Skeletal muscle satellite cell (primary cell): ENCODE measurements at regions not wholly inside any gene's neighbourhood (a gene's known extent, or its start where the extent isn't known, plus 50 kb on each side); places are given as distances from the start of the nearest gene placed in this dataset.
"Not testable (repeated sequence)": the region's sequence is repeated elsewhere in the genome, so short reads cannot be mapped to it uniquely, and the experiment has no call there.

Experiments used
- H3K27me3 ChIP-seq: 2 replicates; pipeline ENCODE4 v1.7.0; 2013; ENCODE audit warnings: low read length; ENCODE audit not compliant: control insufficient read depth, insufficient read depth
- H3K36me3 ChIP-seq: 2 replicates; pipeline ENCODE4 v1.7.0; 2013; ENCODE audit warnings: mild to moderate bottlenecking, control low read depth, low read length; ENCODE audit not compliant: insufficient read depth
- H3K4me1 ChIP-seq: 2 replicates; pipeline ENCODE4 v1.7.0; 2013; ENCODE audit warnings: low read length; ENCODE audit not compliant: control insufficient read depth, insufficient read depth
- H3K4me2 ChIP-seq: 2 replicates; pipeline ENCODE4 v1.7.0; 2013; ENCODE audit warnings: mild to moderate bottlenecking, low read length
- H3K4me3 ChIP-seq: 2 replicates; pipeline ENCODE4 v1.7.0; 2013; ENCODE audit warnings: low read length
- H3K9ac ChIP-seq: 2 replicates; pipeline ENCODE4 v1.7.0; 2013; ENCODE audit warnings: mild to moderate bottlenecking, low read depth, low read length, moderate library complexity
- H3K9me3 ChIP-seq: replicated peaks from 2 replicates; pipeline ENCODE4 v1.7.0; 2013; ENCODE audit warnings: mild to moderate bottlenecking, control low read depth, low read length

- H3K9me3 ChIP-seq = no peaks in the 10 kb centered on the region
- no peaks in the 10 kb centered on the region for H3K4me1 ChIP-seq
- no peaks in the 10 kb centered on the region for H3K27me3 ChIP-seq
- H3K36me3 ChIP-seq = no peaks in the 10 kb centered on the region
- H3K9ac ChIP-seq = no peak overlapping the region
- no peak overlapping the region for H3K4me2 ChIP-seq
- no peak overlapping the region for H3K4me3 ChIP-seq
Observed at GRCh38 chr11:91528965-91529364, 695.7 kb upstream of the FAT3 start.

DNA sequence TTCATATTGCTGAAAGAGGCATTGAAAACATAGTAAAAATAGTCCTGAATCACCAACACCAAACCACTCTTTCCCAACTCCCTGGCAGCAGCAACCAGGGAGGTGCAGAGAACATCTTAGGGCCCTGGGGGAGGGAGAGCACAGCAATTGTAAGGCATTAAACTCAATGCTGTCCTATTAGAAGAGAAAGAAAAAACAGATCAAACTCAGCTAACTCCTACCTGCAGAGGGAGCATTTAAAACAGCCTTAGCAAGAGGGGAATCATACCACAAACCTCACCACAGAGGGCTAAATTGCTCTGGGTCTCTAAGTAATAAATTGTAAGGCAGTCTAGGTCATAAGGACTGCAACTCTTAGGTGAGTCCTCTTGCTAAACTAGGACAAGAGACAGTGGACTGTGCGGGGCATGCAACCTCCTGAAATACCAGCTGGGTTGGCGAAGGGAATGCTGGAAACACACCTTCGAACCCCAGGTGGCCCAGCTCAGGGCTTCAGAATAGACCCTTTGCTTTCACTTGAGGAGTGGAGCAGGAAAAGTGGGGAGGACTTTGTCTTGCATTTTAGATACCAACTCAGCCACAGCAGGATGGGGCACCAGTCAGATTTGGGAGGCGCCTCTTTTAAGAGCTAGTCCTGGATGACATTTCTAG lies 697.1 kb upstream of the FAT3 start:
- H3K9me3 ChIP-seq = no peaks in the 10 kb centered on the region
- no peak overlapping the region for H3K4me2 ChIP-seq
- H3K4me1 ChIP-seq = no peaks in the 10 kb centered on the region
- H3K27me3 ChIP-seq = no peaks in the 10 kb centered on the region
- no peaks in the 10 kb centered on the region for H3K36me3 ChIP-seq
- H3K4me3 ChIP-seq = no peak overlapping the region
- H3K9ac ChIP-seq = no peak overlapping the region

DNA sequence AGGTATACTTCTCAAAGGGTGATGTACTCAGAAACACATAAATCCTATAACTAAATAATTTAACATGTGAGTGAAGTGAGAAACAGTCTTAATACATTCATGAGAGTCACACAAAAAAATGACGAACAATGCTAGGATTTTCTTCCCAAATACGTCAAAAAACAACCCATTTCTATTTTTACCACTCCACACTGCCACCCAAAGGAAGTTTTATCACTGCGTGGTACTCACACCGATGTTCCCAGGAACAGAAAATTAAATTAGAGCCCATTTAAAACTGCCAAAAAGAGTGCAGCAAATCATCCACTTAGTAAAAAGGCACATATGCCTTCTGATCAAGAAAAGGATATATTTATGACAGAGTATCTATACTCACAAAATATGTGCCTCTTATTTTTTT lies 710.9 kb upstream of the FAT3 start:
- Histone ChIP-seq H3K4me3 (no peak overlapping the region), H3K4me1 (no peaks in the 10 kb centered on the region), H3K27me3 (no peaks in the 10 kb centered on the region), H3K4me2 (peak overlapping the region; percentile 10), H3K9ac (no peak overlapping the region), H3K9me3 (no peaks in the 10 kb centered on the region), H3K36me3 (no peaks in the 10 kb centered on the region)

GRCh38 chr11:91497847-91498246 lies 726.8 kb upstream of the FAT3 start:
- no peak overlapping the region for H3K4me3 ChIP-seq
- no peak overlapping the region for H3K9ac ChIP-seq
- no peak overlapping the region for H3K4me2 ChIP-seq
- H3K27me3 ChIP-seq = no peaks in the 10 kb centered on the region
- no peaks in the 10 kb centered on the region for H3K36me3 ChIP-seq
- H3K4me1 ChIP-seq = no peaks in the 10 kb centered on the region
- H3K9me3 ChIP-seq = no peaks in the 10 kb centered on the region

DNA sequence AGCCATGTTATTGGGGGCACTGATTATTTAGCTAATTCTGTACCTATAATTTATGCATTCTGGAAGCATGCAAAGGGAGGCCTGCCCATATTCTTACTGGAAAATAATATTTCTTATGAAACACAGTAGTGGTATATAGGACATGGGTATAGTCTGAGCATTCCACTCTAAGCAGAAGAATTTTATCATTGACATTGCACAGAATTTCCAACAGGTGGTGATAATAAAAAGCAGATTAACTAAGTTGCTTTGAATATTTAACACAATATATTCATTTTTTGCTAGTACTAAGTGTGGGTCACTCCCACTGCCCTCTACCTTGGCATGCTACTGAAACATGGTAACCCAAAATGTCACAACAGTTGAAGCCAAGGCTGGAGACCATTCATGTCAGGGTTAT lies 728.8 kb upstream of the FAT3 start:
- no peak overlapping the region for H3K4me3 ChIP-seq
- no peaks in the 10 kb centered on the region for H3K36me3 ChIP-seq
- no peaks in the 10 kb centered on the region for H3K9me3 ChIP-seq
- no peaks in the 10 kb centered on the region for H3K27me3 ChIP-seq
- H3K9ac ChIP-seq = no peak overlapping the region
- no peaks in the 10 kb centered on the region for H3K4me1 ChIP-seq
- no peak overlapping the region for H3K4me2 ChIP-seq

DNA sequence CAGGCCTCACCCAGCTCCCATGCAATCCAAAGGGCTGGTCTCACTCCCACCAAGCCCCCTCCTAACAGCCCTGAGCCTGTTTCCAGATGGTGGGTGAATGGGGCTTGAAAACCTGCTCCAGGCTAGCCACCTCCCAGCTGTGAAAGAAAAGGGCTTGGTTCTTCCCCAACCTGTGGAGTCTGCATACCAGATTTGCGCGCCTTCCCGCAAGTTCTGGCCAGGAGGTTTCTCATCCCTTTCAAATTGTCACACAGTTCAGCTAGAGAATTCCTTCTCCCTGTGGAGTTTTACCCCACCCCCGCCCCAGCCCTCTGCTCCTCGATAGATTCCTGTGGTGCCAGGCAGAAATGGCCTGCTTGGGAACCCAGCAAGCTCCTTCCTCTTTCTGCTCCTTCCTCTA lies 734.6 kb upstream of the FAT3 start:
- H3K9ac ChIP-seq = no peak overlapping the region
- H3K9me3 ChIP-seq = no peaks in the 10 kb centered on the region
- H3K4me2 ChIP-seq = no peak overlapping the region
- H3K4me3 ChIP-seq = no peak overlapping the region
- no peaks in the 10 kb centered on the region for H3K36me3 ChIP-seq
- no peaks in the 10 kb centered on the region for H3K4me1 ChIP-seq
- H3K27me3 ChIP-seq = no peaks in the 10 kb centered on the region

- not testable (repeated sequence) for H3K4me3 ChIP-seq, H3K4me2 ChIP-seq, H3K36me3 ChIP-seq, H3K27me3 ChIP-seq, H3K4me1 ChIP-seq, H3K9me3 ChIP-seq, H3K9ac ChIP-seq
Observed at GRCh38 chr11:91483956-91484355, 740.7 kb upstream of the FAT3 start.

DNA sequence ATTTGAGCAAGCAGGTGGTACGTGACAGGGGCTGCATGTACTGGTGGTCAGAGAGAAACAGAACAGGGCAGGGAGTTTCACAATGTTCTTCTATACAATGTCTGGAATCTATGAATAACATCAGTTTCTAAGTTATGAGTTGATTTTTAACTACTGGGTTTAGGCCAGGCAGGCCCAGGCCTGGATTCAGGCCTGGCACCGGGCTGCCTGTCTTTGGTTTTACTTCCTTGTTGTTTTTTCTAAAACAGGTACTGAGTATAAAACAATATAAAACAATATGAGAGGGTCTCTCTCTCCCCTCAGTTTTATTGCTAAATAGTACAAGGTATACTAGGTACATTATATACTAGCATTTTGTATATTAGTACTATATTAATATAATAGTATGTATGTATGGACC lies 742.7 kb upstream of the FAT3 start:
- not testable (repeated sequence) for H3K4me3 ChIP-seq, H3K4me1 ChIP-seq, H3K27me3 ChIP-seq, H3K9ac ChIP-seq, H3K36me3 ChIP-seq, H3K4me2 ChIP-seq, H3K9me3 ChIP-seq

GRCh38 chr11:91470656-91471055 lies 754.0 kb upstream of the FAT3 start:
- Histone ChIP-seq H3K9me3 (no peaks in the 10 kb centered on the region), H3K9ac (no peak overlapping the region), H3K36me3 (no peaks in the 10 kb centered on the region), H3K4me1 (no peaks in the 10 kb centered on the region), H3K4me3 (no peak overlapping the region), H3K27me3 (no peaks in the 10 kb centered on the region), H3K4me2 (no peak overlapping the region)

DNA sequence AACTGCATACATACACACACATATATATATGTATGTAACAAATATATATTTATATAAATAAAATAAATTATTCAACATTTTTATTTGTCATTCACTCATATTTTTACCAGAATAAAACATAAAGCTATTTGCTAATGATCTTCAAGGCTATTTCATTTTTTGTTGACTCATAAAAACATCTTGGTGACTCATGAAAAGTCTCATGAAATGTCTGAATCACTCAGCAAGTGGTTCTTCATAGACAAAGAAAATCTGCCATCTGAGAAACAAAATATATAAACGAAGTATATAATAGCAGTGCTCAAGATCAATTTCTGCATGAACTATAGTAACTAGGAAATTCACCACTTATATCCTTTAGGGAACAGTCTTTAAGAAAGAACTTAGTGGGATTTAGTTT lies 764.8 kb upstream of the FAT3 start:
- no peak overlapping the region for H3K4me3 ChIP-seq
- H3K36me3 ChIP-seq = no peaks in the 10 kb centered on the region

GRCh38 chr11:91446267-91446666 lies 778.4 kb upstream of the FAT3 start:
- Histone ChIP-seq H3K4me1 (no peaks in the 10 kb centered on the region), H3K27me3 (no peaks in the 10 kb centered on the region), H3K9ac (no peak overlapping the region), H3K9me3 (no peaks in the 10 kb centered on the region), H3K4me2 (no peak overlapping the region), H3K36me3 (no peaks in the 10 kb centered on the region), H3K4me3 (no peak overlapping the region)

More for the DNA sequence above, 764.8 kb upstream of the FAT3 start:
- no peak overlapping the region for H3K4me2 ChIP-seq
- no peak overlapping the region for H3K9ac ChIP-seq
- H3K9me3 ChIP-seq = no peaks in the 10 kb centered on the region
- H3K27me3 ChIP-seq = no peaks in the 10 kb centered on the region
- H3K4me1 ChIP-seq = no peaks in the 10 kb centered on the region

- Histone ChIP-seq H3K4me1 (no peaks in the 10 kb centered on the region), H3K4me2 (no peak overlapping the region), H3K27me3 (no peaks in the 10 kb centered on the region), H3K36me3 (no peaks in the 10 kb centered on the region), H3K9me3 (no peaks in the 10 kb centered on the region), H3K9ac (no peak overlapping the region), H3K4me3 (no peak overlapping the region)
Observed at GRCh38 chr11:91435694-91436395, 788.8 kb upstream of the FAT3 start.
